ENCODE measurements at regions not wholly inside any gene's neighbourhood (a gene's known extent, or its start where the extent isn't known, plus 50 kb on each side); places are given as distances from the start of the nearest gene placed in this dataset.
"Not testable (repeated sequence)": the region's sequence is repeated elsewhere in the genome, so short reads cannot be mapped to it uniquely, and the experiment has no call there.

GRCh38 chr5:125913200-125913599 is 510.0 kb upstream of the GRAMD2B start:
- TF ChIP-seq, protein P1, sequence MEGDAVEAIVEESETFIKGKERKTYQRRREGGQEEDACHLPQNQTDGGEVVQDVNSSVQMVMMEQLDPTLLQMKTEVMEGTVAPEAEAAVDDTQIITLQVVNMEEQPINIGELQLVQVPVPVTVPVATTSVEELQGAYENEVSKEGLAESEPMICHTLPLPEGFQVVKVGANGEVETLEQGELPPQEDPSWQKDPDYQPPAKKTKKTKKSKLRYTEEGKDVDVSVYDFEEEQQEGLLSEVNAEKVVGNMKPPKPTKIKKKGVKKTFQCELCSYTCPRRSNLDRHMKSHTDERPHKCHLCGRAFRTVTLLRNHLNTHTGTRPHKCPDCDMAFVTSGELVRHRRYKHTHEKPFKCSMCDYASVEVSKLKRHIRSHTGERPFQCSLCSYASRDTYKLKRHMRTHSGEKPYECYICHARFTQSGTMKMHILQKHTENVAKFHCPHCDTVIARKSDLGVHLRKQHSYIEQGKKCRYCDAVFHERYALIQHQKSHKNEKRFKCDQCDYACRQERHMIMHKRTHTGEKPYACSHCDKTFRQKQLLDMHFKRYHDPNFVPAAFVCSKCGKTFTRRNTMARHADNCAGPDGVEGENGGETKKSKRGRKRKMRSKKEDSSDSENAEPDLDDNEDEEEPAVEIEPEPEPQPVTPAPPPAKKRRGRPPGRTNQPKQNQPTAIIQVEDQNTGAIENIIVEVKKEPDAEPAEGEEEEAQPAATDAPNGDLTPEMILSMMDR (conservative IDR thresholded peaks at IDR 0.05; ENCODE audit: low read depth, low read length) = no peak
- no peak for DNase-seq (ENCODE audit: low read depth)
- no peak overlapping the region for H3K4me3 ChIP-seq (ENCODE audit: low read depth, low read length)

DNA sequence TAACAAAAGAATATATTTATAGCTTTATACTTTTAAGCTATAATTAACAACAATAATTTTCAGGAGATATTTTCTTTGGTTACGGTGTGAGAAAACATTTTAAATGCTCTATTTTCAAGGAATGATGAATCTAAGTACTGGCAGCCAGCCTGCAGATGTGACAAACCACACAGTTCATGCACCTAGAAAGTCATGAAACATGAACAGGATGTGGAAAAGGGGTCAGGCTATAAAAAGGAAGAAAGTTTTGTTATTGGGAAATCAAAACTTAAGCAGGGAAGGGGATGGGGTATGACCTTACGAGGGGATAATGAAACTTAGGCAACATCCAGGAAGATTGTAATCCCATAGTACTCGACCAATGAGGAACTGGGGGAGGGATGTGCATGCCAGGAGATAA is 508.7 kb upstream of the GRAMD2B start:
- TF ChIP-seq, protein P1 (conservative IDR thresholded peaks at IDR 0.05; ENCODE audit: low read depth, low read length) = no peak
- no peak for DNase-seq (ENCODE audit: low read depth)

DNA sequence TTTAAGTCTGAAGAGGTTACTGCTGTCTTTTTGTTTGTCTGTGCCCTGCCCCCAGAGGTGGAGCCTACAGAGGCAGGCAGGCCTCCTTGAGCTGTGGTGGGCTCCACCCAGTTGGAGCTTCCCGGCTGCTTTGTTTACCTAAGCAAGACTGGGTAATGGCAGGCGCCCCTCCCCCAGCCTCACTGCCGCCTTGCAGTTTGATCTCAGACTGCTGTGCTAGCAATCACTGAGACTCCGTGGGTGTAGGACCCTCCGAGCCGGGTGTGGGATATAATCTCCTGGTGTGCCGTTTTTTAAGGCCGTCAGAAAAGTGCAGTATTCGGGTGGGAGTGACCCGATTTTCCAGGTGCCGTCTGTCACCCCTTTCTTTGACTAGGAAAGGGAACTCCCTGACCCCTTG is 499.3 kb upstream of the GRAMD2B start:
- not testable (repeated sequence) for H3K4me3 ChIP-seq (ENCODE audit: low read depth, low read length); DNase-seq (ENCODE audit: low read depth)

More for the DNA sequence above, 508.7 kb upstream of the GRAMD2B start:
- H3K4me3 ChIP-seq (ENCODE audit: low read depth, low read length) = no peak overlapping the region

DNA sequence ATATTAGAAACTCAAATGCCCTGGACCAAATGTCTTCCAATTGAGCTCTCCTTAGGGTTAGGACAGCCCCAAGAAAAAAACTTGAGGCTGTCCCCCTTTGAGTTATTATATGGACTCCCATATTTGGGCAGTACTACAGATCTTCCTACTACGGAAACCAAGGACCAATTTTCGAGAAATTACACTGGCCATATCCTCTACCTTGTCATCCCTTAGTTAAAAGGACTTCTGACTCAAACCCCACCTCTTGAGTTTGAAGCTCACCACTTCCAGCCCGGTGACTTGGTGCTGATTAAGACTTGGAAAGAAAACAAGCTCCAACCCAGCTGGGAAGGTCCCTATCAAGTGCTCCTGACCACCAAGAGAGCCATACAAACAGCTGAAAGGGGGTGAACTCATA is 497.0 kb upstream of the GRAMD2B start:
- TF ChIP-seq, protein P1 (conservative IDR thresholded peaks at IDR 0.05; ENCODE audit: low read depth, low read length) = no peak
- no peak overlapping the region for H3K4me3 ChIP-seq (ENCODE audit: low read depth, low read length)
- DNase-seq (ENCODE audit: low read depth) = no peak

DNA sequence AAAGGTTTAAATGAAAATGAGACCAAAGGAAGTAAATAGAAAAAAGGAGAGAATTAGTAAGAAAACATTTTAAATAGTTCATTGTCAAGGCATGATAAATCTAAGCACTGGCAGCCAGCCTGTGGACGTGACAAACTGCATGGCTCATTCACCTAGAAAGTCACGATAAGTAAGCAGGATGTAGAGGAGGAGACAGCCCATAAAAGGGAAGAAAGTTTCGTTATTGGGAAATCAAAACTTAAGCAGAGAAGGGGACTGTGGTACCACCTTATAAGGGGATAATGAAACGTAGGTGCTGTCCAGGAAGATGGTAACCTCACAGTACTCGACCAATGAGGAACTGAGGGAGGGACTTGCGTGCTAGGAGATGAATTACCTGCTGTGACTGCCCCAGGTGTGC is 494.5 kb upstream of the GRAMD2B start:
- TF ChIP-seq, protein P1 (conservative IDR thresholded peaks at IDR 0.05; ENCODE audit: low read depth, low read length) = no peak
- no peak for DNase-seq (ENCODE audit: low read depth)
- no peak overlapping the region for H3K4me3 ChIP-seq (ENCODE audit: low read depth, low read length)

DNA sequence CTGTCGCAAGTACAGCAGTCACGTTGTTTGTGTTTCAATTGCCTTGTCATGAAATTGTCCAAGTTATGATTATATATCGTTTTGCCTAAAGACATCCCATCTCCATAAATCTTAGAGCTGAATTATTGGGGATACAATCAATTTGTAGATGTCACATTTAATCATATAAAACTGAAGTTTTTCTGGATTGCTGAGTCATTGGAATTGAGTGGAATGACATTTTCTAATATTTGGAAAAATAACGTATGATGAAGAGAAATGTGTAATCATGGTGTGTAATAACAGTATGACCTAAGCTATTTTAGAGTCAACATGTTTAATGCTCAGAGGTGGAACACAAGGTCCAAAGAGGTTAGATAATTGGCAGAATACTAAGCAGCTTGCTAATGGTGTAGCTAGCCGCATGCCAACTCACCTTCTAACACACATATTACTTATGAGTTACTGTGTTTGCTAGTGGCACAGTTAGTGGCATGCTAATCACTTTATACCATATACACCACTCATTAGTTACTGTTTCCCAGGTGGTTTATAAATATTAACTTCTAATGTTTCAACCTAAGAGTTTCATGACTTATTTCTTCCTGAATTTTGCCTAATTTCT is 473.1 kb upstream of the GRAMD2B start:
- no peak overlapping the region for H3K4me3 ChIP-seq (ENCODE audit: low read depth, low read length)
- DNase-seq (ENCODE audit: low read depth) = no peak
- TF ChIP-seq, protein P1 (conservative IDR thresholded peaks at IDR 0.05; ENCODE audit: low read depth, low read length) = no peak

DNA sequence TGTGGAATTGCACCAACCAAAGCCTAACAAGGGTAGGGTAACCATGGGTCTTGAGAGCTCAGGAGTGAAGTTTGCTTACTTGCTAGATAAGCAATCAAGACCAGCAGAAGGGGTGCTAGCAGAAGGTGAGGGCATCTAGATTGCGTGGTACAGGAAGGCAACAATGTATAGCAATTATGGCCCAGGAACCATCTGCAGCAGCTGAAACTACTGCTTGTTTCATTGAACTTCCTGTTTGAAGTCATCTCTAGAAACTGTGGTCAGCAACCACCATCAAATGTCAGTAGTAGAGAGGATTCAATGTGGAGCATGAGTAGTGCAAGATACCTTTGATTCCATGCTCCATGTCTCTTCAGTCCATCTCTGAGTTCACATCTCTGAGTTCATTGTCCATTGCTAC is 462.1 kb upstream of the GRAMD2B start:
- no peak overlapping the region for H3K4me3 ChIP-seq (ENCODE audit: low read depth, low read length)
- DNase-seq (ENCODE audit: low read depth) = no peak
- TF ChIP-seq, protein P1 (conservative IDR thresholded peaks at IDR 0.05; ENCODE audit: low read depth, low read length) = no peak
